OCI-LY3 (cell line): ENCODE measurements at regions not wholly inside any gene's neighbourhood (a gene's known extent, or its start where the extent isn't known, plus 50 kb on each side); places are given as distances from the start of the nearest gene placed in this dataset.
A peak's percentile ranks its signal among the peaks of the same experiment; 100 is the strongest.
"Not testable (repeated sequence)": the region's sequence is repeated elsewhere in the genome, so short reads cannot be mapped to it uniquely, and the experiment has no call there.

ENCODE experiments used
- H2AFZ ChIP-seq: fragments of 200-600, 300-600 bp; shearing (Covaris generic); 2 replicates; pipeline ENCODE4 v1.6.0; 2014; ENCODE audit warnings: antibody characterized with exemption, low read depth, low read length
- H3K27ac ChIP-seq: fragments of 200-600, 300-600 bp; sonication (generic); 2 replicates; pipeline ENCODE4 v1.5.1; 2014; ENCODE audit warnings: mild to moderate bottlenecking, low read length, moderate library complexity, mixed read lengths
- H3K27me3 ChIP-seq: fragments of 200-600, 300-600 bp; sonication (generic); 2 replicates; pipeline ENCODE4 v1.6.1; 2014; ENCODE audit warnings: low read depth, low read length, mixed read lengths
- H3K36me3 ChIP-seq: fragments of 200-600, 300-600 bp; sonication (generic); replicated peaks from 2 replicates; pipeline ENCODE3; 2014; ENCODE audit warnings: low read depth, low read length, mixed read lengths
- H3K4me1 ChIP-seq: fragments of 300-600, 200-600 bp; sonication (generic); 2 replicates; pipeline ENCODE4 v1.6.1; 2014; ENCODE audit warnings: low read length, mixed read lengths
- H3K4me2 ChIP-seq: fragments of 200-600, 300-600 bp; sonication (generic); 2 replicates; pipeline ENCODE4 v1.6.1; 2014; ENCODE audit warnings: low read length, mixed read lengths
- H3K4me3 ChIP-seq: fragments of 300-600, 200-600 bp; sonication (generic); 2 replicates; pipeline ENCODE4 v1.5.1; 2014; ENCODE audit warnings: antibody characterized with exemption, mild to moderate bottlenecking, low read length, moderate library complexity
- H3K79me2 ChIP-seq: fragments of 300-600, 200-600 bp; shearing (Covaris generic); 2 replicates; pipeline ENCODE4 v1.6.1; 2014; ENCODE audit warnings: mild to moderate bottlenecking, low read length, mixed read lengths
- H3K9ac ChIP-seq: fragments of 300-600, 200-600 bp; shearing (Covaris generic); 2 replicates; pipeline ENCODE4 v1.6.0; 2014; ENCODE audit warnings: mild to moderate bottlenecking, low read length, moderate library complexity
- H3K9me3 ChIP-seq: fragments of 200-600, 300-600 bp; shearing (Covaris generic); 2 replicates; pipeline ENCODE4 v1.6.1; 2014; ENCODE audit warnings: low read length, mixed read lengths; ENCODE audit not compliant: insufficient read depth
- H4K20me1 ChIP-seq: fragments of 200-600, 300-600 bp; sonication (generic); 2 replicates; pipeline ENCODE4 v1.6.1; 2016; ENCODE audit warnings: low read length, mixed read lengths; ENCODE audit not compliant: insufficient read depth
- EZH2phosphoT487 ChIP-seq: fragments of 200-600 bp; shearing (Covaris generic); IDR thresholded peaks from 2 replicates; pipeline ENCODE4 v1.6.1; 2018; ENCODE audit warnings: antibody characterized with exemption, mixed run types, low read depth
- TF ChIP-seq, protein P1 (sequence below): fragments of 200-600, 300-600 bp; sonication (generic); IDR thresholded peaks from 2 replicates; pipeline ENCODE4 v1.5.1; 2014; ENCODE audit warnings: antibody characterized with exemption, low read length, low read depth

DNA sequence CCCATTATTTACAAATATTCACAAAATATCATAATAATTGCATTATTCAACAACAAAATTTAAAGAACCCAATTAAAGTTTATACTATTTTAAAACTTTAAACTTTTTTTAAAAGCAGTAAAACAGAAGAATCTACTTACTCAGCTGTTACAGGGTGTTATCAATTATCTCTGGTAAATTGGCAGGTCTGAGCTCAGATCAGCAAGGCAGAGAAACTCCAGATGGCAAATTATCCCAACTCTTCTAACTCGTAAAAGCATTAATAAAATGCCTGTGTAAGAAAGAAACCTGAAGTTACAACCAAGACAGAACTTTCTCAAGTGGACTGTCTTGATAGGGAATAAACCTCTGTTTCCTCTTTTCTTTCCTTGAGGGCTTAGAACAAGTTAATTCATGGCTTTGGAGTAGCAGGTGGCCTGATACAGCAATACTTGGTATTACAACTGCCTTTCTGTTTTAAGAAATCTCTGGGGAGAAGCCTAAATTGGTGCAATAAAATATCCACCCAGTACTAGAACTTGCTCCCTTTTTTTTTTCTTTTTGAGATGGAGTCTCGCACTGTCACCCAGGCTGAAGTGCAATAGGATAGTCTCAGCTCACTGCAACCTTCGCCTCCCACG lies 275.3 kb upstream of the MKLN1 start:
- Histone ChIP-seq H3K36me3 (no peaks in the 10 kb centered on the region), H3K4me2 (no peak overlapping the region), H3K27ac (no peak overlapping the region), H3K4me1 (peaks cover 29% of the 10 kb centered on the region), H3K9ac (no peak overlapping the region), H3K9me3 (no peaks in the 10 kb centered on the region), H3K79me2 (peaks cover 2% of the 10 kb centered on the region; the same call in 1 of the 2 replicates), H3K4me3 (no peak overlapping the region), H4K20me1 (no peaks in the 10 kb centered on the region), H2AFZ (no peak overlapping the region), H3K27me3 (no peaks in the 10 kb centered on the region)
- TF ChIP-seq, protein P1, sequence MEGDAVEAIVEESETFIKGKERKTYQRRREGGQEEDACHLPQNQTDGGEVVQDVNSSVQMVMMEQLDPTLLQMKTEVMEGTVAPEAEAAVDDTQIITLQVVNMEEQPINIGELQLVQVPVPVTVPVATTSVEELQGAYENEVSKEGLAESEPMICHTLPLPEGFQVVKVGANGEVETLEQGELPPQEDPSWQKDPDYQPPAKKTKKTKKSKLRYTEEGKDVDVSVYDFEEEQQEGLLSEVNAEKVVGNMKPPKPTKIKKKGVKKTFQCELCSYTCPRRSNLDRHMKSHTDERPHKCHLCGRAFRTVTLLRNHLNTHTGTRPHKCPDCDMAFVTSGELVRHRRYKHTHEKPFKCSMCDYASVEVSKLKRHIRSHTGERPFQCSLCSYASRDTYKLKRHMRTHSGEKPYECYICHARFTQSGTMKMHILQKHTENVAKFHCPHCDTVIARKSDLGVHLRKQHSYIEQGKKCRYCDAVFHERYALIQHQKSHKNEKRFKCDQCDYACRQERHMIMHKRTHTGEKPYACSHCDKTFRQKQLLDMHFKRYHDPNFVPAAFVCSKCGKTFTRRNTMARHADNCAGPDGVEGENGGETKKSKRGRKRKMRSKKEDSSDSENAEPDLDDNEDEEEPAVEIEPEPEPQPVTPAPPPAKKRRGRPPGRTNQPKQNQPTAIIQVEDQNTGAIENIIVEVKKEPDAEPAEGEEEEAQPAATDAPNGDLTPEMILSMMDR, result no peak
- TF ChIP-seq EZH2phosphoT487, result no peak

DNA sequence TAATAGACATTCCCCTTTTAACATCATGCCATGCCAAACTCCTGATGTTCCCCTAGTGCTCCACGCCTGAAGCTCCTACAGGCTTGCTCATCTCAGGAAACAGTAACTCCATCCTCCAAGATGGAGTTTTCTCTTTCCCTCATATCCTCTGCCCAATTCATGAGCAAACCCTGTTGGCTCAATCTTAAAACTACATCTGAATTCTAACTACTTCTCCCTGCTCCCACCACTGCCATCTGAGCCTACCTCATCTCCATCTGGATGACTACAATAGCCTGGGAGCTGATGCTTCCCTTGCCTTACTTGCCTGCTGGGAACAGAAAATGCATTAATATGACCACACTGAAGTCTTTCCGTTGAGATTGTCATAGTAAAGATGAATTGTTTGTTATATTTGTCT lies 271.7 kb upstream of the MKLN1 start:
- H3K27me3 ChIP-seq, result no peaks in the 10 kb centered on the region
- no peaks in the 10 kb centered on the region for H3K9me3 ChIP-seq
- peaks cover 31% of the 10 kb centered on the region for H3K4me1 ChIP-seq
- no peaks in the 10 kb centered on the region for H3K36me3 ChIP-seq
- H2AFZ ChIP-seq, result no peak overlapping the region
- H3K27ac ChIP-seq, result no peak overlapping the region
- no peaks in the 10 kb centered on the region for H4K20me1 ChIP-seq
- TF ChIP-seq, protein P1, result no peak
- TF ChIP-seq EZH2phosphoT487, result no peak
- H3K9ac ChIP-seq, result no peak overlapping the region
- H3K4me3 ChIP-seq, result no peak overlapping the region
- H3K79me2 ChIP-seq, result peaks cover 2% of the 10 kb centered on the region; the same call in 1 of the 2 replicates
- no peak overlapping the region for H3K4me2 ChIP-seq

DNA sequence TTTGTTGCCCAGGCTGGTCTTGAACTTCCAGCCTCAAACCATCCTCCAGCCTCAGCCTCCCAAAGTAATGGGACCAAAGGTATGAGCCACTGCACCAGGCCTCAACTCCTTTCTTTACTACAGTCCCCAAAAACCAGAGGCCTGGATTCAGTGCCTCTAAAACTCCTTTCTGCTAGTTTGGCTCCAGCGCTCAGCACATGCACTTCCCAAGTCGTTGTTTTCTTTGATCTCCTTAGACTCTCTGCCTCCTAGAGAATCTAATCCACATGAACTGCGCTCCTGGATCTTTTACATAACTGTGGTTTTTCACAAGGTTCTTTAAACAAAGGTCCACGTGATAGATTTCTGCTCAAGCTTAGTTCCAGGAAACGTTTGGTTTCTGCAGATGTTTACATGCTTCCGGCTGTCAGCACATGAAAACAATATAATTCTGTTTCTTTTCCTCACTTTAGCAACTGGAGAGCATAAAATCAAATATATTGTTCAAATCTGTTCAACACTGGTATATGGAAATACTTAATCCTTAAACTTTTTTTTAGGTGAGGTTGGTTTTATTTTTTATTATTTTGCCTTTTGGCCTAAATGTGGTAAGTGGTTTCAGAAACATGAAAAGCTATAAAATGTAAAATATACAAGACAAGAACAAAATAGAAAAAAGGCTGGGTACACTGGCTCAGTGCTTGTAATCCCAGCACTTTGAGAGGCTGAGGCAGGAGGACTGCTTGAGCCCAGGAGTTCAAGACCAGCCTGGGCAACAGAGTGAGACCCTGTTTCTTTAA lies 270.5 kb upstream of the MKLN1 start:
- no peak overlapping the region for H3K9ac ChIP-seq
- no peaks in the 10 kb centered on the region for H3K36me3 ChIP-seq
- H3K27ac ChIP-seq, result no peak overlapping the region
- no peaks in the 10 kb centered on the region for H4K20me1 ChIP-seq
- H3K4me1 ChIP-seq, result peaks cover 28% of the 10 kb centered on the region
- 0 out of 2 replicates have a peak overlapping the region, but pooled peaks have one; percentile 5 for H2AFZ ChIP-seq
- no peaks in the 10 kb centered on the region for H3K27me3 ChIP-seq
- peak overlapping the region; percentile 12; the same call in 1 of the 2 replicates for H3K4me2 ChIP-seq
- TF ChIP-seq EZH2phosphoT487, result no peak
- TF ChIP-seq, protein P1, result no peak
- peaks cover 2% of the 10 kb centered on the region; the same call in 1 of the 2 replicates for H3K79me2 ChIP-seq
- H3K4me3 ChIP-seq, result no peak overlapping the region
- H3K9me3 ChIP-seq, result no peaks in the 10 kb centered on the region

DNA sequence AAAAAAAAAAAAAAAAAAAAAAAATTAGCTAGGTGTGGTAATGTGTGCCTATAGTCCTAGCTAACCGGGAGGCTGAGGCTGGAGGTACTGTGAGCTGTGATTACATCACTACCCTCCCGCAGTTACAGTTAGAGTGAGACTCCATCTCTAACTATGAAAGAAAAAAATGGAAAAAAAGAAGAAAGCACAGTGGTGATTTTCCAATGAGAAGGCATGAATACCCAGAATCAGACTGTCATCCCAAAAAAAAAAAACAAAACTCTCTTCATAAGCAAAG lies 269.9 kb upstream of the MKLN1 start:
- Histone ChIP-seq H4K20me1 (no peaks in the 10 kb centered on the region), H3K27ac (no peak overlapping the region), H3K4me2 (no peak overlapping the region), H3K9me3 (no peaks in the 10 kb centered on the region), H2AFZ (no peak overlapping the region), H3K4me3 (no peak overlapping the region), H3K9ac (no peak overlapping the region), H3K27me3 (no peaks in the 10 kb centered on the region), H3K4me1 (peaks cover 22% of the 10 kb centered on the region), H3K79me2 (peaks cover 2% of the 10 kb centered on the region; the same call in 1 of the 2 replicates), H3K36me3 (no peaks in the 10 kb centered on the region)
- TF ChIP-seq, protein P1, result no peak
- no peak for TF ChIP-seq EZH2phosphoT487

DNA sequence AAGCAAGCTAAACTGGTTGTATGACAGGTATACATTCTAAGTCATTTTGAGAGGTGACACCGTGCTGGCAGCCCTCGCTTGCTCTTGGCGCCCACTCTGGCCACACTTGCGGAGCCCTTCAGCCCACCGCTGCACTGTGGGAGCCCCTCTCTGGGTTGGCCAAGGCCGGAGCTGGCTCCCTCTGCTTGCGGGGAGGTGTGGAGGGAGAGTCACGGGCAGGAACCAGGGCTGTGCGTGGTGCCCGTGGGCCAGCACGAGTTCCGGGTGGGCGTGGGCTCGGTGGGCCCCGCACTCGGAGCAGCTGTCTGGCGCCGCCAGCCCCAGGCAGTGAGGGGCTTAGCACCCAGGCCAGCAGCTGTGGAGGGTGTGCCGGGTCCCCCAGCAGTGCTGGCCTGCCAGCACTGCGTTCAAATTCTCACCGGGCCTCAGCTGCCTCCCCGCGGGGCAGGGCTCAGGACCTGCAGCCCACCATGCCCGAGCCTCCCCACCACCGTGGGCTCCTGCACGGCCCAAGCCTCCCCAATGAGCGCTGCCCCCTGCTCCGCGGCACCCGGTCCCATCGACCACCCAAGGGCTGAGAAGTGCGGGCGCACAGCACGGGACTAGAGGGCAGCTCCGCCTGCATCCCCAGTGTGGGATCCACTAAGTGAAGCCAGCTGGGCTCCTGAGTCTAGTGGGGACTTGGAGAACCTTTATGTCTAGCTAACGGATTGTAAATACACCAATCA lies 269.0 kb upstream of the MKLN1 start:
- not testable (repeated sequence) for H4K20me1 ChIP-seq, H3K79me2 ChIP-seq, H3K27ac ChIP-seq, H3K36me3 ChIP-seq, H2AFZ ChIP-seq, H3K9ac ChIP-seq, H3K27me3 ChIP-seq, H3K4me3 ChIP-seq, H3K9me3 ChIP-seq, H3K4me2 ChIP-seq
- H3K4me1 ChIP-seq, result peaks cover 13% of the 10 kb centered on the region

DNA sequence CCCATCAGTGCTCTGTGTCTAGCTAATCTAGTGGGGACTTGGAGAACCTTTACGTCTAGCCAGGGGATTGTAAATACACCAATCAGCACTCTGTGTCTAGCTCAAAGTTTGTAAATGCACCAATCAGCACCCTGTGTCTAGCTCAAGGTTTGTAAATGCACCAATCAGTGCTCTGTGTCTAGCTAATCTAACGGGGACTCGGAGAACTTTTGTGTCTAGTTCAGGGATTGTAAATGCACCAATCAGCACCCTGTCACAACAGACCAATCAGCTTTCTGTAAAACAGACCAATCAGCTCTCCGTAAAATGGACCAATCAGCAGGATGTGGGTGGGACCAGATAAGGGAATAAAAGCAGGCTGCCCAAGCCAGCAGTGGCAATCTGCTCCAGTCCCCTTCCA lies 268.3 kb upstream of the MKLN1 start:
- not testable (repeated sequence) for H3K9ac ChIP-seq, H3K27ac ChIP-seq, H3K4me1 ChIP-seq, H3K27me3 ChIP-seq, H3K36me3 ChIP-seq, H3K79me2 ChIP-seq, H3K4me3 ChIP-seq, H3K4me2 ChIP-seq, H4K20me1 ChIP-seq, H2AFZ ChIP-seq, H3K9me3 ChIP-seq
